ENCODE measurements at regions not wholly inside any gene's neighbourhood (a gene's known extent, or its start where the extent isn't known, plus 50 kb on each side); places are given as distances from the start of the nearest gene placed in this dataset.
"Not testable (repeated sequence)": the region's sequence is repeated elsewhere in the genome, so short reads cannot be mapped to it uniquely, and the experiment has no call there.

- no peak for DNase-seq
These were observed 376.0 kb downstream of the GBA3 start for GRCh38 chr4:23068756-23069155.

GRCh38 chr4:23068287-23068686, 375.6 kb downstream of the GBA3 start:
- no peak for DNase-seq

- no peak for DNase-seq
These were observed 369.5 kb downstream of the GBA3 start for GRCh38 chr4:23062188-23062587.

- no peak for DNase-seq
These were observed 368.7 kb downstream of the GBA3 start for GRCh38 chr4:23061431-23061830.

GRCh38 chr4:23060776-23061175, 368.0 kb downstream of the GBA3 start:
- no peak for DNase-seq

- no peak for DNase-seq
These were observed 365.5 kb downstream of the GBA3 start for GRCh38 chr4:23058165-23058776.

- DNase-seq: no peak
These were observed 348.8 kb downstream of the GBA3 start for GRCh38 chr4:23041501-23041900.

GRCh38 chr4:23040539-23040938, 347.8 kb downstream of the GBA3 start:
- DNase-seq: no peak

GRCh38 chr4:23039818-23040217, 347.1 kb downstream of the GBA3 start:
- DNase-seq: no peak

GRCh38 chr4:23038626-23039491, 346.1 kb downstream of the GBA3 start:
- no peak for DNase-seq

GRCh38 chr4:23036921-23037495, 344.3 kb downstream of the GBA3 start:
- DNase-seq: no peak

GRCh38 chr4:23036503-23036902, 343.8 kb downstream of the GBA3 start:
- no peak for DNase-seq

- DNase-seq: no peak
These were observed 342.9 kb downstream of the GBA3 start for GRCh38 chr4:23035521-23036056.

- no peak for DNase-seq
These were observed 342.0 kb downstream of the GBA3 start for GRCh38 chr4:23034731-23035130.

GRCh38 chr4:23033796-23034195, 341.1 kb downstream of the GBA3 start:
- DNase-seq: no peak

GRCh38 chr4:23028875-23029274, 336.1 kb downstream of the GBA3 start:
- DNase-seq: no peak

- no peak for DNase-seq
These were observed 330.9 kb downstream of the GBA3 start for GRCh38 chr4:23023666-23024065.

GRCh38 chr4:23023121-23023520, 330.4 kb downstream of the GBA3 start:
- no peak for DNase-seq

- DNase-seq: no peak
These were observed 329.3 kb downstream of the GBA3 start for GRCh38 chr4:23022032-23022431.

GRCh38 chr4:23021040-23021439, 328.3 kb downstream of the GBA3 start:
- DNase-seq: no peak

- DNase-seq: not testable (repeated sequence)
These were observed 327.7 kb downstream of the GBA3 start for GRCh38 chr4:23020399-23020798.

GRCh38 chr4:23016981-23017380, 324.2 kb downstream of the GBA3 start:
- no peak for DNase-seq

- DNase-seq: no peak
These were observed 323.1 kb downstream of the GBA3 start for GRCh38 chr4:23015821-23016220.

- DNase-seq: no peak
These were observed 316.4 kb downstream of the GBA3 start for GRCh38 chr4:23009093-23009492.

Measured in HCEC 1CT (cell line).